B cell (primary cell): ENCODE measurements at regions not wholly inside any gene's neighbourhood (a gene's known extent, or its start where the extent isn't known, plus 50 kb on each side); places are given as distances from the start of the nearest gene placed in this dataset.

Experiments used
- ATAC-seq: fragments of 200-7000 bp; cut with Tn5 transposase; one replicate; pipeline ENCODE4 v1.10.0; 2021; ENCODE audit warnings: low read depth, mild to moderate bottlenecking, moderate number of reproducible peaks, moderate library complexity
- CTCF ChIA-PET: fragments of 350-600 bp; sonication (Branson Sonifier 250); formaldehyde crosslinking; loops from one replicate; lab custom pipeline; 2021; ENCODE audit warnings: antibody characterized with exemption, inconsistent platforms; lab: Charles Lee
- POLR2A ChIA-PET: fragments of 350-600 bp; sonication (Branson Sonifier 250); formaldehyde crosslinking; loops from one replicate; lab custom pipeline; 2021; ENCODE audit warnings: antibody characterized with exemption; lab: Charles Lee
- DNase-seq: peaks from one replicate; pipeline ENCODE4 v3.0.0; 2013
- H2AFZ ChIP-seq: 2 replicates; pipeline ENCODE4 v1.6.1; 2012; ENCODE audit warnings: mild to moderate bottlenecking, low read depth, low read length; ENCODE audit not compliant: insufficient read depth, poor library complexity, severe bottlenecking
- H3K27ac ChIP-seq, 2 donors: 1 replicate in 1 of 2; 2 replicates in 1 of 2; pipeline ENCODE4 v1.5.1; 2012 to 2013; ENCODE audit warnings: low read length in 2 of 2, mild to moderate bottlenecking in 2 of 2, moderate library complexity in 1 of 2
- H3K27me3 ChIP-seq, 4 experiments: fragments of 200-600 bp in 1 of 4; sonication (generic) in 1 of 4; replicated peaks in 1 of 4; 1 replicate in 2 of 4; 2 replicates in 2 of 4; pipeline versions ENCODE4 v1.6.1 to v1.7.0; 2013 to 2016; ENCODE audit warnings: low read length in 3 of 4, mild to moderate bottlenecking in 2 of 4, mixed read lengths in 1 of 4, moderate library complexity in 1 of 4; ENCODE audit not compliant: insufficient read depth in 4 of 4, control insufficient read depth in 3 of 4; ENCODE audit errors: control extremely low read depth in 1 of 4
- H3K36me3 ChIP-seq, 2 experiments: replicated peaks in 1 of 2; 1 replicate in 1 of 2; 2 replicates in 1 of 2; pipeline versions ENCODE4 v1.6.1 to v1.7.1; 2013; ENCODE audit warnings: low read length in 1 of 2; ENCODE audit not compliant: insufficient read depth in 2 of 2, control insufficient read depth in 1 of 2; ENCODE audit errors: control extremely low read depth in 1 of 2, extremely low read depth in 1 of 2
- H3K4me1 ChIP-seq, 2 donors: fragments of 200-600 bp in 1 of 2; sonication (generic) in 1 of 2; 1 replicate in 1 of 2; 2 replicates in 1 of 2; pipeline versions ENCODE4 v1.5.1 to v1.6.1; 2013 to 2017; ENCODE audit warnings: low read length in 2 of 2; ENCODE audit not compliant: control insufficient read depth in 2 of 2, insufficient read depth in 2 of 2
- H3K4me2 ChIP-seq: replicated peaks from 2 replicates; pipeline ENCODE3; 2012; ENCODE audit warnings: mild to moderate bottlenecking, low read depth, low read length; ENCODE audit not compliant: poor library complexity, severe bottlenecking
- H3K4me3 ChIP-seq, 5 experiments: fragments of 200-600 bp in 1 of 5; sonication (generic) in 1 of 5; 1 replicate in 3 of 5; 2 replicates in 2 of 5; pipeline versions ENCODE4 v1.5.1 to v1.7.0; 2011 to 2016; ENCODE audit warnings: low read length in 4 of 5, mild to moderate bottlenecking in 4 of 5, low read depth in 2 of 5, control low read depth in 1 of 5, moderate library complexity in 1 of 5; ENCODE audit not compliant: insufficient read depth in 1 of 5; ENCODE audit errors: control extremely low read depth in 1 of 5, extremely low read depth in 1 of 5
- H3K79me2 ChIP-seq: fragments of 200-600 bp; sonication (generic); one replicate; pipeline ENCODE4 v1.6.0; 2016; ENCODE audit warnings: low read length; ENCODE audit not compliant: control insufficient read depth, insufficient read depth
- H3K9ac ChIP-seq: fragments of 200-600 bp; sonication (generic); 2 replicates; pipeline ENCODE4 v1.6.1; 2017; ENCODE audit warnings: mild to moderate bottlenecking, low read length, moderate library complexity
- H3K9me3 ChIP-seq, 3 donors: one replicate each; pipeline versions ENCODE4 v1.6.1 to v1.7.1; 2013; ENCODE audit warnings: low read length in 2 of 3; ENCODE audit not compliant: control insufficient read depth in 2 of 3, insufficient read depth in 1 of 3; ENCODE audit errors: control extremely low read depth in 1 of 3
- H4K20me1 ChIP-seq: 2 replicates; pipeline ENCODE4 v1.6.0; 2012; ENCODE audit warnings: mild to moderate bottlenecking, low read length; ENCODE audit not compliant: insufficient read depth, control insufficient read depth, poor library complexity, severe bottlenecking
- H3K27ac Mint-ChIP-seq: one replicate; pipeline ENCODE4 v1.8.0; 2021; ENCODE audit warnings: mixed read lengths
- H3K27me3 Mint-ChIP-seq: one replicate; pipeline ENCODE4 v1.8.0; 2021; ENCODE audit warnings: mixed read lengths
- H3K4me1 Mint-ChIP-seq: one replicate; pipeline ENCODE4 v1.8.0; 2021; ENCODE audit warnings: mixed read lengths
- H3K4me3 Mint-ChIP-seq: one replicate; pipeline ENCODE4 v1.8.0; 2021; ENCODE audit warnings: mixed read lengths
- H3K9me3 Mint-ChIP-seq: one replicate; pipeline ENCODE4 v1.8.0; 2022; ENCODE audit warnings: mixed read lengths; ENCODE audit not compliant: insufficient read depth
- EZH2 ChIP-seq: IDR thresholded peaks from 2 replicates; pipeline ENCODE4 v1.6.1; 2012; ENCODE audit warnings: borderline replicate concordance, low read depth, mild to moderate bottlenecking, moderate library complexity, low read length; ENCODE audit not compliant: insufficient read depth, poor library complexity, severe bottlenecking
- WGBS: methylation state at CpG from one replicate; pipeline ENCODE4 v1.1.5; 2013; ENCODE audit warnings: missing lambda C conversion rate; ENCODE audit not compliant: insufficient coverage; 5-methylcytosine and 5-hydroxymethylcytosine counted together
- intact Hi-C: fragments of 100-400 bp; cut with micrococcal nuclease; formaldehyde crosslinking; loops from one replicate; pipeline ENCODE4 v1.10.0; 2022
- TF ChIP-seq, protein P1 (sequence below): fragments of 200-600 bp; IDR thresholded peaks from one replicate; pipeline ENCODE4 v1.8.0; 2022; ENCODE audit warnings: antibody characterized with exemption, mild to moderate bottlenecking

DNA sequence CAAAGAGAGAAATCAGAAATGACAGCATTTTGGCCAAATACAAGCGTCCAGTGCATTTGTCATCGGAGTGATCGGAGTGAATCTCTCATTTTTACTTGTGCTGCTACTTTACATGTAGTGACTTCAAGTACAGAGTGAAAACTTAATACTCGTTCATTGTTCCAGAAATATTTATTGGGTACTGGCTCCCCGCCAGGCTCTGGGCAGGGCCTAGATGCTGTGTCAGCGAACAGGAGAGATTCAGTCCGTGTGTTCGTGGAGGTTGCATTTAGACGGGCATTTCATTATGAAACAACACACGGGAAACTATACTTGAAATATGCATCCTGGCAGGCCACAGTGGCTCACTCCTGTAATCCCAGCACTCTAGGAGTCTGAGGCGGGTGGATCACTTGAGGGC lies 727.2 kb upstream of the RBFOX1 start:
- H3K9me3 Mint-ChIP-seq = no peaks in the 10 kb centered on the region
- 89% methylated on average over 11 of the region's 11 CpGs for WGBS
- no peak for ATAC-seq

GRCh38 chr16:6603780-6604325 lies 728.8 kb upstream of the RBFOX1 start:
- Mint-ChIP-seq H3K27me3 (no peaks in the 10 kb centered on the region), H3K4me3 (no peak overlapping the region), H3K27ac (no peak overlapping the region), H3K4me1 (no peaks in the 10 kb centered on the region), H3K9me3 (no peaks in the 10 kb centered on the region)
- no peak overlapping the region for H3K4me2 ChIP-seq
- TF ChIP-seq EZH2 = no peak
- TF ChIP-seq, protein P1, sequence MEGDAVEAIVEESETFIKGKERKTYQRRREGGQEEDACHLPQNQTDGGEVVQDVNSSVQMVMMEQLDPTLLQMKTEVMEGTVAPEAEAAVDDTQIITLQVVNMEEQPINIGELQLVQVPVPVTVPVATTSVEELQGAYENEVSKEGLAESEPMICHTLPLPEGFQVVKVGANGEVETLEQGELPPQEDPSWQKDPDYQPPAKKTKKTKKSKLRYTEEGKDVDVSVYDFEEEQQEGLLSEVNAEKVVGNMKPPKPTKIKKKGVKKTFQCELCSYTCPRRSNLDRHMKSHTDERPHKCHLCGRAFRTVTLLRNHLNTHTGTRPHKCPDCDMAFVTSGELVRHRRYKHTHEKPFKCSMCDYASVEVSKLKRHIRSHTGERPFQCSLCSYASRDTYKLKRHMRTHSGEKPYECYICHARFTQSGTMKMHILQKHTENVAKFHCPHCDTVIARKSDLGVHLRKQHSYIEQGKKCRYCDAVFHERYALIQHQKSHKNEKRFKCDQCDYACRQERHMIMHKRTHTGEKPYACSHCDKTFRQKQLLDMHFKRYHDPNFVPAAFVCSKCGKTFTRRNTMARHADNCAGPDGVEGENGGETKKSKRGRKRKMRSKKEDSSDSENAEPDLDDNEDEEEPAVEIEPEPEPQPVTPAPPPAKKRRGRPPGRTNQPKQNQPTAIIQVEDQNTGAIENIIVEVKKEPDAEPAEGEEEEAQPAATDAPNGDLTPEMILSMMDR = no peak
- ATAC-seq (no peak), DNase-seq (no peak)
- H3K4me1 ChIP-seq = no peaks in the 10 kb centered on the region
- no peaks in the 10 kb centered on the region for H4K20me1 ChIP-seq
- H3K27me3 ChIP-seq = no peaks in the 10 kb centered on the region
- WGBS = 73% methylated on average over 3 of the region's 4 CpGs
- H3K9me3 ChIP-seq = no peaks in the 10 kb centered on the region
- intact Hi-C loops = no loop called here
- POLR2A ChIA-PET = no interaction called here
- H3K36me3 ChIP-seq = no peaks in the 10 kb centered on the region
- CTCF ChIA-PET = no interaction called here
- H2AFZ ChIP-seq = no peak overlapping the region
- no peak overlapping the region for H3K4me3 ChIP-seq
- no peak overlapping the region for H3K9ac ChIP-seq
- H3K27ac ChIP-seq = no peak overlapping the region
- no peaks in the 10 kb centered on the region for H3K79me2 ChIP-seq

More for the DNA sequence above, 727.2 kb upstream of the RBFOX1 start:
- Histone ChIP-seq H3K79me2 (no peaks in the 10 kb centered on the region), H3K27me3 (no peaks in the 10 kb centered on the region), H3K4me1 (no peaks in the 10 kb centered on the region), H3K9me3 (no peaks in the 10 kb centered on the region), H4K20me1 (no peaks in the 10 kb centered on the region), H3K36me3 (no peaks in the 10 kb centered on the region), H3K27ac (no peak overlapping the region), H2AFZ (no peak overlapping the region), H3K4me2 (no peak overlapping the region), H3K4me3 (no peak overlapping the region), H3K9ac (no peak overlapping the region)
- H3K4me1 Mint-ChIP-seq = no peaks in the 10 kb centered on the region
- intact Hi-C loops = no loop called here
- no peak overlapping the region for H3K27ac Mint-ChIP-seq
- H3K27me3 Mint-ChIP-seq = no peaks in the 10 kb centered on the region
- DNase-seq = no peak
- no peak for TF ChIP-seq EZH2
- TF ChIP-seq, protein P1 = no peak
- H3K4me3 Mint-ChIP-seq = no peak overlapping the region
- ChIA-PET POLR2A (no interaction called here), CTCF (no interaction called here)
